ENCODE measurements at regions not wholly inside any gene's neighbourhood (a gene's known extent, or its start where the extent isn't known, plus 50 kb on each side); places are given as distances from the start of the nearest gene placed in this dataset.

DNA sequence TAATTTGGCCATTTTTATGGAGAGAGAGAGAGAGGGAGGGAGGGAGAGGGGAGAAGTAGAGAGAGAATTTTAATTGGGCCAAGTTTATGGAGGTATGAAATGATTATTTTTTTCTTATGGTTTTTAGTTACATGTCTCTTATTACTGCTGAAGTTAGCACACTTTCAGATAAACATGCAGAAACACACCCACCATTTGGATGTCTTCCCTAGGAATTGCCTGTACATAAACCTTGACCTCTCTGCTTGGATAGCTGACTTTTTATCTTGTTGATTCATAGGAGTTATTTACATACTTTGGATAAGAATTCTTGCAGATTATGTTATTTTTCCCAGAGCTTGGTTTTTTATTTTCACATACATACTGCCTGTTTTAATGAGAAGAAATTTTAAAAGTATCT, 310.2 kb upstream of the ADAMTS5 start (continued):
- TF ChIP-seq, protein P1, sequence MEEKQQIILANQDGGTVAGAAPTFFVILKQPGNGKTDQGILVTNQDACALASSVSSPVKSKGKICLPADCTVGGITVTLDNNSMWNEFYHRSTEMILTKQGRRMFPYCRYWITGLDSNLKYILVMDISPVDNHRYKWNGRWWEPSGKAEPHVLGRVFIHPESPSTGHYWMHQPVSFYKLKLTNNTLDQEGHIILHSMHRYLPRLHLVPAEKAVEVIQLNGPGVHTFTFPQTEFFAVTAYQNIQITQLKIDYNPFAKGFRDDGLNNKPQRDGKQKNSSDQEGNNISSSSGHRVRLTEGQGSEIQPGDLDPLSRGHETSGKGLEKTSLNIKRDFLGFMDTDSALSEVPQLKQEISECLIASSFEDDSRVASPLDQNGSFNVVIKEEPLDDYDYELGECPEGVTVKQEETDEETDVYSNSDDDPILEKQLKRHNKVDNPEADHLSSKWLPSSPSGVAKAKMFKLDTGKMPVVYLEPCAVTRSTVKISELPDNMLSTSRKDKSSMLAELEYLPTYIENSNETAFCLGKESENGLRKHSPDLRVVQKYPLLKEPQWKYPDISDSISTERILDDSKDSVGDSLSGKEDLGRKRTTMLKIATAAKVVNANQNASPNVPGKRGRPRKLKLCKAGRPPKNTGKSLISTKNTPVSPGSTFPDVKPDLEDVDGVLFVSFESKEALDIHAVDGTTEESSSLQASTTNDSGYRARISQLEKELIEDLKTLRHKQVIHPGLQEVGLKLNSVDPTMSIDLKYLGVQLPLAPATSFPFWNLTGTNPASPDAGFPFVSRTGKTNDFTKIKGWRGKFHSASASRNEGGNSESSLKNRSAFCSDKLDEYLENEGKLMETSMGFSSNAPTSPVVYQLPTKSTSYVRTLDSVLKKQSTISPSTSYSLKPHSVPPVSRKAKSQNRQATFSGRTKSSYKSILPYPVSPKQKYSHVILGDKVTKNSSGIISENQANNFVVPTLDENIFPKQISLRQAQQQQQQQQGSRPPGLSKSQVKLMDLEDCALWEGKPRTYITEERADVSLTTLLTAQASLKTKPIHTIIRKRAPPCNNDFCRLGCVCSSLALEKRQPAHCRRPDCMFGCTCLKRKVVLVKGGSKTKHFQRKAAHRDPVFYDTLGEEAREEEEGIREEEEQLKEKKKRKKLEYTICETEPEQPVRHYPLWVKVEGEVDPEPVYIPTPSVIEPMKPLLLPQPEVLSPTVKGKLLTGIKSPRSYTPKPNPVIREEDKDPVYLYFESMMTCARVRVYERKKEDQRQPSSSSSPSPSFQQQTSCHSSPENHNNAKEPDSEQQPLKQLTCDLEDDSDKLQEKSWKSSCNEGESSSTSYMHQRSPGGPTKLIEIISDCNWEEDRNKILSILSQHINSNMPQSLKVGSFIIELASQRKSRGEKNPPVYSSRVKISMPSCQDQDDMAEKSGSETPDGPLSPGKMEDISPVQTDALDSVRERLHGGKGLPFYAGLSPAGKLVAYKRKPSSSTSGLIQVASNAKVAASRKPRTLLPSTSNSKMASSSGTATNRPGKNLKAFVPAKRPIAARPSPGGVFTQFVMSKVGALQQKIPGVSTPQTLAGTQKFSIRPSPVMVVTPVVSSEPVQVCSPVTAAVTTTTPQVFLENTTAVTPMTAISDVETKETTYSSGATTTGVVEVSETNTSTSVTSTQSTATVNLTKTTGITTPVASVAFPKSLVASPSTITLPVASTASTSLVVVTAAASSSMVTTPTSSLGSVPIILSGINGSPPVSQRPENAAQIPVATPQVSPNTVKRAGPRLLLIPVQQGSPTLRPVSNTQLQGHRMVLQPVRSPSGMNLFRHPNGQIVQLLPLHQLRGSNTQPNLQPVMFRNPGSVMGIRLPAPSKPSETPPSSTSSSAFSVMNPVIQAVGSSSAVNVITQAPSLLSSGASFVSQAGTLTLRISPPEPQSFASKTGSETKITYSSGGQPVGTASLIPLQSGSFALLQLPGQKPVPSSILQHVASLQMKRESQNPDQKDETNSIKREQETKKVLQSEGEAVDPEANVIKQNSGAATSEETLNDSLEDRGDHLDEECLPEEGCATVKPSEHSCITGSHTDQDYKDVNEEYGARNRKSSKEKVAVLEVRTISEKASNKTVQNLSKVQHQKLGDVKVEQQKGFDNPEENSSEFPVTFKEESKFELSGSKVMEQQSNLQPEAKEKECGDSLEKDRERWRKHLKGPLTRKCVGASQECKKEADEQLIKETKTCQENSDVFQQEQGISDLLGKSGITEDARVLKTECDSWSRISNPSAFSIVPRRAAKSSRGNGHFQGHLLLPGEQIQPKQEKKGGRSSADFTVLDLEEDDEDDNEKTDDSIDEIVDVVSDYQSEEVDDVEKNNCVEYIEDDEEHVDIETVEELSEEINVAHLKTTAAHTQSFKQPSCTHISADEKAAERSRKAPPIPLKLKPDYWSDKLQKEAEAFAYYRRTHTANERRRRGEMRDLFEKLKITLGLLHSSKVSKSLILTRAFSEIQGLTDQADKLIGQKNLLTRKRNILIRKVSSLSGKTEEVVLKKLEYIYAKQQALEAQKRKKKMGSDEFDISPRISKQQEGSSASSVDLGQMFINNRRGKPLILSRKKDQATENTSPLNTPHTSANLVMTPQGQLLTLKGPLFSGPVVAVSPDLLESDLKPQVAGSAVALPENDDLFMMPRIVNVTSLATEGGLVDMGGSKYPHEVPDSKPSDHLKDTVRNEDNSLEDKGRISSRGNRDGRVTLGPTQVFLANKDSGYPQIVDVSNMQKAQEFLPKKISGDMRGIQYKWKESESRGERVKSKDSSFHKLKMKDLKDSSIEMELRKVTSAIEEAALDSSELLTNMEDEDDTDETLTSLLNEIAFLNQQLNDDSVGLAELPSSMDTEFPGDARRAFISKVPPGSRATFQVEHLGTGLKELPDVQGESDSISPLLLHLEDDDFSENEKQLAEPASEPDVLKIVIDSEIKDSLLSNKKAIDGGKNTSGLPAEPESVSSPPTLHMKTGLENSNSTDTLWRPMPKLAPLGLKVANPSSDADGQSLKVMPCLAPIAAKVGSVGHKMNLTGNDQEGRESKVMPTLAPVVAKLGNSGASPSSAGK (IDR thresholded peaks at IDR 0.05), result no peak
- TF ChIP-seq ZNF75A (CRISPR knock-in tag; IDR thresholded peaks at IDR 0.05) (no peak), RAD51 (IDR thresholded peaks at IDR 0.05; ENCODE audit: borderline replicate concordance, low read depth) (no peak), THRAP3 (IDR thresholded peaks at IDR 0.05; ENCODE audit: borderline replicate concordance) (no peak), ZNF785 (CRISPR knock-in tag; IDR thresholded peaks at IDR 0.05) (no peak), MCM7 (IDR thresholded peaks at IDR 0.05) (no peak)
- TF ChIP-seq, protein P2, sequence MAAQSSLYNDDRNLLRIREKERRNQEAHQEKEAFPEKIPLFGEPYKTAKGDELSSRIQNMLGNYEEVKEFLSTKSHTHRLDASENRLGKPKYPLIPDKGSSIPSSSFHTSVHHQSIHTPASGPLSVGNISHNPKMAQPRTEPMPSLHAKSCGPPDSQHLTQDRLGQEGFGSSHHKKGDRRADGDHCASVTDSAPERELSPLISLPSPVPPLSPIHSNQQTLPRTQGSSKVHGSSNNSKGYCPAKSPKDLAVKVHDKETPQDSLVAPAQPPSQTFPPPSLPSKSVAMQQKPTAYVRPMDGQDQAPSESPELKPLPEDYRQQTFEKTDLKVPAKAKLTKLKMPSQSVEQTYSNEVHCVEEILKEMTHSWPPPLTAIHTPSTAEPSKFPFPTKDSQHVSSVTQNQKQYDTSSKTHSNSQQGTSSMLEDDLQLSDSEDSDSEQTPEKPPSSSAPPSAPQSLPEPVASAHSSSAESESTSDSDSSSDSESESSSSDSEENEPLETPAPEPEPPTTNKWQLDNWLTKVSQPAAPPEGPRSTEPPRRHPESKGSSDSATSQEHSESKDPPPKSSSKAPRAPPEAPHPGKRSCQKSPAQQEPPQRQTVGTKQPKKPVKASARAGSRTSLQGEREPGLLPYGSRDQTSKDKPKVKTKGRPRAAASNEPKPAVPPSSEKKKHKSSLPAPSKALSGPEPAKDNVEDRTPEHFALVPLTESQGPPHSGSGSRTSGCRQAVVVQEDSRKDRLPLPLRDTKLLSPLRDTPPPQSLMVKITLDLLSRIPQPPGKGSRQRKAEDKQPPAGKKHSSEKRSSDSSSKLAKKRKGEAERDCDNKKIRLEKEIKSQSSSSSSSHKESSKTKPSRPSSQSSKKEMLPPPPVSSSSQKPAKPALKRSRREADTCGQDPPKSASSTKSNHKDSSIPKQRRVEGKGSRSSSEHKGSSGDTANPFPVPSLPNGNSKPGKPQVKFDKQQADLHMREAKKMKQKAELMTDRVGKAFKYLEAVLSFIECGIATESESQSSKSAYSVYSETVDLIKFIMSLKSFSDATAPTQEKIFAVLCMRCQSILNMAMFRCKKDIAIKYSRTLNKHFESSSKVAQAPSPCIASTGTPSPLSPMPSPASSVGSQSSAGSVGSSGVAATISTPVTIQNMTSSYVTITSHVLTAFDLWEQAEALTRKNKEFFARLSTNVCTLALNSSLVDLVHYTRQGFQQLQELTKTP (IDR thresholded peaks at IDR 0.05; ENCODE audit: low read depth in 1 of 2, partially characterized antibody in 2 of 2), result no peak
- TF ChIP-seq, protein P3, sequence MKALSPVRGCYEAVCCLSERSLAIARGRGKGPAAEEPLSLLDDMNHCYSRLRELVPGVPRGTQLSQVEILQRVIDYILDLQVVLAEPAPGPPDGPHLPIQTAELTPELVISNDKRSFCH (CRISPR knock-in tag; IDR thresholded peaks at IDR 0.05), result no peak
- TF ChIP-seq, protein P3 (tag; IDR thresholded peaks at IDR 0.05), result no peak
